ENCODE measurements at regions not wholly inside any gene's neighbourhood (a gene's known extent, or its start where the extent isn't known, plus 50 kb on each side); places are given as distances from the start of the nearest gene placed in this dataset.

DNA sequence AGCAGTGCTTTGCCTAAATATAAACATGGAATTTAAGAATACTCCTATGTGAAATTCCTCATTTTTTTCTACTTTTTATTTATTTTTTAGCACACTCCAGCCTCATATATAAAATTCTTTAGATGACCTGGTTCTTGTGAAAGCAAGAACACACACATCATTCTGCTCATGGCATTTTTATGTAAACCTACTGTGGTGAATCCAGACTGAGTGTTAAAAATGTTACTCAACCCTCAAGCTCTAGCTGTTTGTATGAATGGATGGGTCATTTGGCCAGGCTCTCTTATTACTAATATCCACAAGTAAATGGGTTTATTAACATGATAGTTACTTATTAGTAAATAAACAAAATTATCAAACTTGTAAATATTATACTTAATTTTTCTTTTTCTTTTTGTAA is 551.7 kb upstream of the LRRN3 start:
- no peak for TF ChIP-seq BACH2 (CRISPR knock-in tag; IDR thresholded peaks at IDR 0.05; ENCODE audit: borderline replicate concordance)
- TF ChIP-seq, protein P1, sequence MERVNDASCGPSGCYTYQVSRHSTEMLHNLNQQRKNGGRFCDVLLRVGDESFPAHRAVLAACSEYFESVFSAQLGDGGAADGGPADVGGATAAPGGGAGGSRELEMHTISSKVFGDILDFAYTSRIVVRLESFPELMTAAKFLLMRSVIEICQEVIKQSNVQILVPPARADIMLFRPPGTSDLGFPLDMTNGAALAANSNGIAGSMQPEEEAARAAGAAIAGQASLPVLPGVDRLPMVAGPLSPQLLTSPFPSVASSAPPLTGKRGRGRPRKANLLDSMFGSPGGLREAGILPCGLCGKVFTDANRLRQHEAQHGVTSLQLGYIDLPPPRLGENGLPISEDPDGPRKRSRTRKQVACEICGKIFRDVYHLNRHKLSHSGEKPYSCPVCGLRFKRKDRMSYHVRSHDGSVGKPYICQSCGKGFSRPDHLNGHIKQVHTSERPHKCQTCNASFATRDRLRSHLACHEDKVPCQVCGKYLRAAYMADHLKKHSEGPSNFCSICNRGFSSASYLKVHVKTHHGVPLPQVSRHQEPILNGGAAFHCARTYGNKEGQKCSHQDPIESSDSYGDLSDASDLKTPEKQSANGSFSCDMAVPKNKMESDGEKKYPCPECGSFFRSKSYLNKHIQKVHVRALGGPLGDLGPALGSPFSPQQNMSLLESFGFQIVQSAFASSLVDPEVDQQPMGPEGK (CRISPR knock-in tag; IDR thresholded peaks at IDR 0.05; ENCODE audit: borderline replicate concordance): no peak
- TF ChIP-seq ZFP30 (CRISPR knock-in tag; IDR thresholded peaks at IDR 0.05): no peak
- TF ChIP-seq CREB5 (CRISPR knock-in tag; IDR thresholded peaks at IDR 0.05; ENCODE audit: low read depth): no peak
- no peak for TF ChIP-seq SNAI2 (CRISPR knock-in tag; IDR thresholded peaks at IDR 0.05)
- TF ChIP-seq ARNTL (CRISPR knock-in tag; IDR thresholded peaks at IDR 0.05; ENCODE audit: borderline replicate concordance, low read depth): no peak
- no peak for TF ChIP-seq TCF4 (CRISPR knock-in tag; IDR thresholded peaks at IDR 0.05; ENCODE audit: borderline replicate concordance)
- no peak for TF ChIP-seq ZFP3 (CRISPR knock-in tag; IDR thresholded peaks at IDR 0.05)
- no peak for TF ChIP-seq RARB (CRISPR knock-in tag; IDR thresholded peaks at IDR 0.05)

All from SK-N-SH treated with all-trans-retinoic acid at 6 μM for 48 hours (cell line).